Activated effector memory CD4-positive, alpha-beta T cell treated with anti-CD3 and anti-CD28 coated beads, Interleukin-2, amount 50 U/mL, for 16 hours (primary cell): ENCODE measurements at regions not wholly inside any gene's neighbourhood (a gene's known extent, or its start where the extent isn't known, plus 50 kb on each side); places are given as distances from the start of the nearest gene placed in this dataset.

Source experiments
- DNase-seq: peaks from one replicate; pipeline ENCODE4 v3.0.0-alpha.2; 2020

- no peak for DNase-seq
These were observed 54.1 kb upstream of the ELL2 start for GRCh38 chr5:96015709-96016108.

DNA sequence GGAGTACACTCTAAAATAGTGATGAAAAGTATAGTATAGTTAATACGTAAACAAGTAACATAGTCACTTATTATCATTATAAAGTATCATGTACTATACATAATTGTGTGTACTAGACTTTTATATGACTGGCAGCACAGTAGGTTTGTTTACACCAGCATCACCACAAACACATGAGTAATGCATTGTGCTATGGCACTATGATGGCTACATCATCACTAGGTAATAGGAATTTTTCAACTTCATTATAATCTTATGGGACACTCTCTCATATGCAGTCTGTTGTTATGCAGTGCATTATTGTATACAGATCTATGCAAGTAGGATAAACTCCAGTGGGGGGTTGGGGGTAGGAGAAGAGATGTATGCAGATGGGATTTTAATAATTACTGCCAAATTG, 52.7 kb upstream of the ELL2 start:
- DNase-seq = no peak

GRCh38 chr5:96013254-96013653, 51.6 kb upstream of the ELL2 start:
- no peak for DNase-seq

GRCh38 chr5:96012399-96012798, 50.7 kb upstream of the ELL2 start:
- DNase-seq = no peak
